Uterus (tissue), 3 donors: ENCODE measurements at regions not wholly inside any gene's neighbourhood (a gene's known extent, or its start where the extent isn't known, plus 50 kb on each side); places are given as distances from the start of the nearest gene placed in this dataset.

Source experiments
- DNase-seq, 2 donors: peaks; one replicate each; pipeline ENCODE4 v3.0.0-alpha.2; 2019 to 2020
- H3K27ac ChIP-seq, 2 donors: fragments of 200-600 bp; sonication (generic); 1 replicate in 1 of 2; 2 replicates in 1 of 2; pipeline ENCODE4 v1.5.1; 2016 to 2018
- H3K27me3 ChIP-seq, 2 donors: fragments of 200-600 bp; sonication (generic); one replicate each; pipeline ENCODE4 v1.5.1; 2018 to 2019; ENCODE audit warnings: control low read depth in 1 of 2
- H3K36me3 ChIP-seq, 2 donors: fragments of 200-600 bp; sonication (generic); one replicate each; pipeline ENCODE4 v1.5.1; 2019; ENCODE audit warnings: control low read depth in 1 of 2
- H3K4me1 ChIP-seq, 2 donors: fragments of 200-600 bp; sonication (generic); one replicate each; pipeline ENCODE4 v1.5.1; 2018 to 2019; ENCODE audit warnings: control low read depth in 1 of 2
- H3K4me3 ChIP-seq, 2 donors: fragments of 200-600 bp; sonication (generic); 1 replicate in 1 of 2; 2 replicates in 1 of 2; pipeline ENCODE4 v1.5.1; 2018 to 2019; ENCODE audit warnings: mild to moderate bottlenecking in 1 of 2
- H3K9me3 ChIP-seq, 2 donors: fragments of 200-600 bp; sonication (generic); one replicate each; pipeline ENCODE4 v1.5.1; 2019; ENCODE audit warnings: control low read depth in 1 of 2
- POLR2A ChIP-seq, 2 donors: fragments of 450-650 bp; IDR thresholded peaks; one replicate each; pipeline ENCODE4 v1.6.1; 2016; ENCODE audit warnings: antibody characterized with exemption in 2 of 2, mild to moderate bottlenecking in 1 of 2, moderate library complexity in 1 of 2
- intact Hi-C: fragments of 100-400 bp; cut with DNase I; formaldehyde crosslinking; loops from one replicate; pipeline ENCODE4 v1.15.1; 2023; ENCODE audit warnings: low total_unique reads
- TF ChIP-seq, protein P1 (sequence below), 4 experiments: fragments of 200-600 bp in 2 of 4; fragments of 450-650 bp in 2 of 4; sonication (generic) in 2 of 4; IDR thresholded peaks; one replicate each; pipeline ENCODE4 v1.5.1; 2016 to 2019; ENCODE audit warnings: antibody characterized with exemption in 4 of 4, mild to moderate bottlenecking in 2 of 4, moderate library complexity in 1 of 4
- donor health status: DM: yes; HTN: yes; CAD: no.

DNA sequence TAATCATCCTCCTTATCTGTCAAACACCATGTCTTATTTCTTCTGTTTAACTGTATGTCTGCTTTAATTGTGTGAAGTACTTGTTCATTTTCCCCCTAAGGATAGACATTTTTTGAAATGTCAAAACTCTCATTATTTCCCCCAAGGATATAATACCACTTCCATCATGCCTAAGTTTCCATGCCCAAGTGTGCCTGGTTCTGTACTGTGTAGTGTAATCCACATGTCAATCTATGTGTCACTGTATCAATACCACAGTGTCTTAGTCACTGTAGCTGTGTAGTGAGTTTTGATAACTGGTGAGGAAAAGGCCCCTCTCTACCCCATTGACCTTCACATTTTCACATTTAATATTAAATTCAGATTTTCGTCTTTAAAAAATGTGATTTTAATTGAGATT, 1265.5 kb downstream of the PCDH9 start:
- Histone ChIP-seq H3K36me3 (no peaks in the 10 kb centered on the region), H3K4me1 (no peaks in the 10 kb centered on the region), H3K9me3 (no peaks in the 10 kb centered on the region), H3K27me3 (no peaks in the 10 kb centered on the region), H3K4me3 (no peak overlapping the region), H3K27ac (no peak overlapping the region)
- DNase-seq: no peak
- intact Hi-C loops: no loop called here
- TF ChIP-seq, protein P1, sequence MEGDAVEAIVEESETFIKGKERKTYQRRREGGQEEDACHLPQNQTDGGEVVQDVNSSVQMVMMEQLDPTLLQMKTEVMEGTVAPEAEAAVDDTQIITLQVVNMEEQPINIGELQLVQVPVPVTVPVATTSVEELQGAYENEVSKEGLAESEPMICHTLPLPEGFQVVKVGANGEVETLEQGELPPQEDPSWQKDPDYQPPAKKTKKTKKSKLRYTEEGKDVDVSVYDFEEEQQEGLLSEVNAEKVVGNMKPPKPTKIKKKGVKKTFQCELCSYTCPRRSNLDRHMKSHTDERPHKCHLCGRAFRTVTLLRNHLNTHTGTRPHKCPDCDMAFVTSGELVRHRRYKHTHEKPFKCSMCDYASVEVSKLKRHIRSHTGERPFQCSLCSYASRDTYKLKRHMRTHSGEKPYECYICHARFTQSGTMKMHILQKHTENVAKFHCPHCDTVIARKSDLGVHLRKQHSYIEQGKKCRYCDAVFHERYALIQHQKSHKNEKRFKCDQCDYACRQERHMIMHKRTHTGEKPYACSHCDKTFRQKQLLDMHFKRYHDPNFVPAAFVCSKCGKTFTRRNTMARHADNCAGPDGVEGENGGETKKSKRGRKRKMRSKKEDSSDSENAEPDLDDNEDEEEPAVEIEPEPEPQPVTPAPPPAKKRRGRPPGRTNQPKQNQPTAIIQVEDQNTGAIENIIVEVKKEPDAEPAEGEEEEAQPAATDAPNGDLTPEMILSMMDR (IDR thresholded peaks at IDR 0.05): no peak
- TF ChIP-seq POLR2A (IDR thresholded peaks at IDR 0.05): no peak

DNA sequence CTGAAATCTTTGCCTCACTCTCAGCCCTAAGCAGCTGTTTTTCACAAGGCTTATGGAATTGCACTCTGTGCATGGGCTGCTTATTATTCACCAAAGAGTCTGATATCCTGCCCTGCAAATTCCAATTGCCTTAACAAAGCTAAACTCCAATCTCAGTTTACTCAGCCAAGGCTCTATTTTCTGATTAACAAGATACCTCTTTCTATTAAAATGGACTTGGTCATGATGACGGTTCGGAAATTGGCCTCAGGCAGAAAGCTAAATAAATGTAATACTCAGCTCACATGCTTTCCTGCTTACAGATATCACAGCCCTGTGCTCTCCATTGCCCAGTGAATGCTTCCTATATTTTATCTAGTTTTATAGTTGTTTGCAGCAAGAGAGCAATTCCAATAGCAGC, 1270.8 kb downstream of the PCDH9 start:
- Histone ChIP-seq H3K4me1 (no peaks in the 10 kb centered on the region), H3K36me3 (no peaks in the 10 kb centered on the region), H3K4me3 (no peak overlapping the region), H3K27me3 (no peaks in the 10 kb centered on the region), H3K27ac (no peak overlapping the region), H3K9me3 (no peaks in the 10 kb centered on the region)
- DNase-seq: no peak
- no peak for TF ChIP-seq POLR2A (IDR thresholded peaks at IDR 0.05)
- TF ChIP-seq, protein P1 (IDR thresholded peaks at IDR 0.05): no peak
- intact Hi-C loops: no loop called here

DNA sequence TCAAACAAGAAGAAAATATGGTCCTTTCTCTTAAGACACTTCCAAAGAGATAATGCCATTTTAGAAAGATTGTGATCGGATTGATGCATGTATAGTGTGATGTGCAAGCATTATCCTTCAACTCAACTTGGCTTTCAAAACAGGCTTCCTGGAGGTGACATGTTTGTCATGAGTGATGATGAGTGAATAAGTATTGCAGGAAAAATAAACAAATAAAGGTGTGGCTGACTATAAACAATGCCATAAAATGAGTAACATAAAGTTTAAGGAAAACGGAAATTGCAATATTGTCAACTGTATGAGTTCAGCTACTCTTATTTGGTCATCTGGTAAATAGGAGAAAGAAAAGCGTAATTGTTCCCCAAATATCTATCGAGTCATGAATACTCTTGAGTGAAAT, 1283.7 kb downstream of the PCDH9 start:
- no peak for DNase-seq
- intact Hi-C loops: no loop called here
- no peaks in the 10 kb centered on the region for H3K36me3 ChIP-seq
- no peaks in the 10 kb centered on the region for H3K9me3 ChIP-seq
- TF ChIP-seq POLR2A (IDR thresholded peaks at IDR 0.05): no peak
- TF ChIP-seq, protein P1 (IDR thresholded peaks at IDR 0.05): no peak
- no peaks in the 10 kb centered on the region for H3K4me1 ChIP-seq
- no peak overlapping the region for H3K27ac ChIP-seq
- no peaks in the 10 kb centered on the region for H3K27me3 ChIP-seq
- no peak overlapping the region for H3K4me3 ChIP-seq

DNA sequence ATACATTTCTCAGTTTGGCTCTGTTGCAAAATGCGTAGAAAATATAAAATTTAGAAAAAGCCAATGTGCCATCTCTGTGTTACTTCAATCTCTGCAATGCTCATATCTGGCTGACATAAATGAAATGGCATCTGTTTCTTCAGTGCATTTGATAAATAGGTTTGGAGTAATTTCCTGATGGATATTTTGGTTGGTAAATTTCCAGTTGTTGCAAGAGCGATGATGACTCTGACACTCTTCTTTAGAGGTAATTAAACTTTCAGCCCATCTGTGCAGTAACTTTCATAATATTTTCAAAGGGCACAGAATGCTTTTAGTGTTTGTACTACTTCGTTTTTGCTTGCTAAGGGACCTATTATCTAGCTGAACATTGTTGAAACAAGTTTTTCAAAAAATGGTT, 1286.4 kb downstream of the PCDH9 start:
- intact Hi-C loops: no loop called here
- TF ChIP-seq, protein P1 (IDR thresholded peaks at IDR 0.05): no peak
- no peak for TF ChIP-seq POLR2A (IDR thresholded peaks at IDR 0.05)
- Histone ChIP-seq H3K4me1 (peaks cover 0 to 4% of the 10 kb centered on the region in 2 donors), H3K27me3 (no peaks in the 10 kb centered on the region), H3K27ac (peak overlapping the region in 1 of 2 donors; percentile 49), H3K36me3 (no peaks in the 10 kb centered on the region), H3K9me3 (no peaks in the 10 kb centered on the region), H3K4me3 (no peak overlapping the region)
- no peak for DNase-seq

DNA sequence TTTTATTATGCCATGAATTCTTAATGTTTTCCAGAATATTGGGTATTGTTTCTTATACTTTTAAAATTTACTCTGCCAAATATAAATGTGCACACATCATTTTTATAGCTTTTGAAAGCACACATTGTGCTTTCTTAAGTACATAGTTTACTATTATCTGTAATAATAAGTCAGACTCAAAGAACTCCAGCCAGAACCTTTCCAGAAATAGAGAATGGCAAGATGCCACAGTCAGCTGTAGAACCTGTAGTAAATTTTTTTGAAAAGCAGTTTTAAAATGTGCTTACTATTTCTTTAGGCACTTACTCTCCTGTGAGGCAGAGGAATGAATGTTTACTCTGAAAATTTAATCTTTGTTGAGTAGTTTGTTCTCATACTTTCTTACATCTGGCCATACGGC, 1287.1 kb downstream of the PCDH9 start:
- H3K27ac ChIP-seq: peak overlapping the region in 1 of 2 donors; percentile 49
- peaks cover 0 to 4% of the 10 kb centered on the region in 2 donors for H3K4me1 ChIP-seq
- no peak overlapping the region for H3K4me3 ChIP-seq
- no peaks in the 10 kb centered on the region for H3K27me3 ChIP-seq
- intact Hi-C loops: no loop called here
- TF ChIP-seq POLR2A (IDR thresholded peaks at IDR 0.05): no peak
- TF ChIP-seq, protein P1 (IDR thresholded peaks at IDR 0.05): no peak
- DNase-seq: peak in 1 of 2 donors; percentile 17
- no peaks in the 10 kb centered on the region for H3K36me3 ChIP-seq
- no peaks in the 10 kb centered on the region for H3K9me3 ChIP-seq
